ENCODE measurements at regions not wholly inside any gene's neighbourhood (a gene's known extent, or its start where the extent isn't known, plus 50 kb on each side); places are given as distances from the start of the nearest gene placed in this dataset.

DNA sequence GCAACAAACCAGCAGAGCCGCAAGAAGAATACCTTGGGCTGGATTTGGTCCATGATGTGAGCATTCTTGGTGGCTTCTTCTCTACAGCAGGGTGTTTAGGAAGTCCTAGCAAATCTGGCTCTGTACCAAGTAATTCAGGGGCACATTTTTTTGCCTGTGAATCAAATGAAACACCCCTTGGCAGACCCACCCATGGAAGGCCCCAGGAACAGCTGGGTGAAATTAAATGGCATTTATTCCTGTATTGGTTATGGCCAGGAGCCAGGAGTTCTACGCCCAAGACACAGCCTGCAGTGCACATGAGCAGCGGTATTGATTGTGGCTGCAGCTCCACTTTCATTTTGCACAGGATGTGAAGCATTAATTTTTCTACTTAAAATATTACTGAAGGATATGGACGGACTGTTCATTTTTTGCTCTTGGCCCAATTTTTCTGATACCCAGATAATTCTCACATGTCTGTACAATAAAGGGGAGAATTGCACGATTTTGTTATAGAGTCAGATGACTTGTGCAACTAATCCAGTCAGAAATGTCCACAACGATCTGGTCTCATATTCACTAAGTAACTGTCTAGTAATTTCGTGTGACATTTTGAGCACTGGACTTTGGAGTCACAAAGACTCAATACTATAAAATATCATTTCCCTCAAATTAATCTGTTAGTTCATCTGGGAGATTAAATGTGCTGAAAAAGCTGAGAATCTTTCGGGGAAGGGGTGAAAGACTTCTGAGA is 120.7 kb upstream of the APC start:
- TF ChIP-seq, protein P1, sequence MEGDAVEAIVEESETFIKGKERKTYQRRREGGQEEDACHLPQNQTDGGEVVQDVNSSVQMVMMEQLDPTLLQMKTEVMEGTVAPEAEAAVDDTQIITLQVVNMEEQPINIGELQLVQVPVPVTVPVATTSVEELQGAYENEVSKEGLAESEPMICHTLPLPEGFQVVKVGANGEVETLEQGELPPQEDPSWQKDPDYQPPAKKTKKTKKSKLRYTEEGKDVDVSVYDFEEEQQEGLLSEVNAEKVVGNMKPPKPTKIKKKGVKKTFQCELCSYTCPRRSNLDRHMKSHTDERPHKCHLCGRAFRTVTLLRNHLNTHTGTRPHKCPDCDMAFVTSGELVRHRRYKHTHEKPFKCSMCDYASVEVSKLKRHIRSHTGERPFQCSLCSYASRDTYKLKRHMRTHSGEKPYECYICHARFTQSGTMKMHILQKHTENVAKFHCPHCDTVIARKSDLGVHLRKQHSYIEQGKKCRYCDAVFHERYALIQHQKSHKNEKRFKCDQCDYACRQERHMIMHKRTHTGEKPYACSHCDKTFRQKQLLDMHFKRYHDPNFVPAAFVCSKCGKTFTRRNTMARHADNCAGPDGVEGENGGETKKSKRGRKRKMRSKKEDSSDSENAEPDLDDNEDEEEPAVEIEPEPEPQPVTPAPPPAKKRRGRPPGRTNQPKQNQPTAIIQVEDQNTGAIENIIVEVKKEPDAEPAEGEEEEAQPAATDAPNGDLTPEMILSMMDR (IDR thresholded peaks at IDR 0.05; ENCODE audit: extremely low read depth, missing control alignments) = no peak
- DNase-seq (ENCODE audit: low spot score) = no peak

- TF ChIP-seq, protein P1 (IDR thresholded peaks at IDR 0.05; ENCODE audit: extremely low read depth, missing control alignments) = no peak
- DNase-seq (ENCODE audit: low spot score) = no peak
Measured at GRCh38 chr5:112625246-112625645, 112.4 kb upstream of the APC start.

GRCh38 chr5:112625689-112626438 is 111.8 kb upstream of the APC start:
- no peak for DNase-seq (ENCODE audit: low spot score)
- TF ChIP-seq, protein P1 (IDR thresholded peaks at IDR 0.05; ENCODE audit: extremely low read depth, missing control alignments) = no peak

DNA sequence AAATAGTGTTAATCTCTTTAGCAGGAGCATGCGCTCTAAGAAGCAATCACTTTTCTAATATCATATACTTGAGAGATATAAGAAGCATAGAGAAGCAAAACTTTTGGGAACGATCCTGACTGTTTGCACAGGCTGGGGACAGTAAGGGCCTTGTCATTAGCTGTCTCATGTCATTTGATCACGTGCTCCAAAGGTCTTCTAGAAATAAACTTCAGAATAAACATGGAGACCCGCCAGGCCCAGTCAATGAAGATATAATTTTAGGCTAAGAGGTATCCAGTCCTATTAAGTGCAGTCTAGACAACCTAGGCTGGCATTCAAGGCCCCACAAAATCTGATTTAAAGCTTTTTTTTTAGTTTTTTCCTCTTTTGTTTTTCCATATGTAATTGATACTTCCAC is 111.0 kb upstream of the APC start:
- DNase-seq (ENCODE audit: low spot score) = no peak
- TF ChIP-seq, protein P1 (IDR thresholded peaks at IDR 0.05; ENCODE audit: extremely low read depth, missing control alignments) = no peak

DNA sequence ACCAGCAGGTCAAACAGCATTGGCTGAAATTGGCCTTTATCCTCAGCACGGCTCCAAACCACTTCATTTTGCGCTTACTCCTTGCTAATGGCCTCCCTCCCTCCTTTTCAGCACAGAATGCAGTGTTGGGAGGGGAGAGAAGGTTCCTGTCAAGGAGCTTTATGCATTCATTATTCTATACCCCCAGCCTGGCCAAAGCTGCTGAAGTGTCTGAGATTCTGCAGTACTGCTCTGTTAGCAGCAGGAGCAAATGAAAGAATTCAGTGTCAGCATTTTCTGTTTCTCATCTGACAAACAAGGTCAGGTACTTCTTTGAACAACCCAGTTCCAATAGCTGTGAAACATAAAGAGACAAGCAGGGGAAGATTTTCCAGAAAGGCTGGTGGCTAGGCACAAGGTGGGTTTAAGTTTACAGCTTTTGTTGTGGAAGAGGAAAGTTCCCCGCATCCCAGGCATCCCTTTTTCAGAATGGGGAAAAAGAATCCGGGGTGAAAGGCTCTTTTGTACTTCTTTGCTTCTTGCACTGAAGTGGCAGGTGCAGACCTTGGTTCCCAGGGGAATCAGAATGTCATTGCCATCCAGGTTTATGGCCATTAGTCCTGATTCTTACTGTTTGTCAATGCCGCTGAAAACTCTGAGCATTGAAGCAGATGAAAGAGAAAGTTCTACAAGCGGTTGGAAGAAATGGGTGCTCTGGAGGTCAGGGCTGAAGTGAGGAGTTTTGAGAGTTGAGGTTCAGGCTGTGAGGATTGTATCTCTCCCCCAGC is 109.3 kb upstream of the APC start:
- TF ChIP-seq, protein P1 (IDR thresholded peaks at IDR 0.05; ENCODE audit: extremely low read depth, missing control alignments) = no peak

GRCh38 chr5:112630246-112631009 is 107.3 kb upstream of the APC start:
- TF ChIP-seq, protein P1 (IDR thresholded peaks at IDR 0.05; ENCODE audit: extremely low read depth, missing control alignments) = no peak
- no peak for DNase-seq (ENCODE audit: low spot score)

More for the DNA sequence above, 109.3 kb upstream of the APC start:
- no peak for DNase-seq (ENCODE audit: low spot score)

Data from GM20000 (cell line).